HG02759 (cell line): ENCODE measurements at regions not wholly inside any gene's neighbourhood (a gene's known extent, or its start where the extent isn't known, plus 50 kb on each side); places are given as distances from the start of the nearest gene placed in this dataset.
"Not testable (repeated sequence)": the region's sequence is repeated elsewhere in the genome, so short reads cannot be mapped to it uniquely, and the experiment has no call there.

Source experiments
- ATAC-seq: cut with Tn5 transposase; IDR thresholded peaks from one replicate; pipeline ENCODE4 v1.9.1; 2021; ENCODE audit warnings: mild to moderate bottlenecking, moderate library complexity; ENCODE audit not compliant: unreplicated experiment

DNA sequence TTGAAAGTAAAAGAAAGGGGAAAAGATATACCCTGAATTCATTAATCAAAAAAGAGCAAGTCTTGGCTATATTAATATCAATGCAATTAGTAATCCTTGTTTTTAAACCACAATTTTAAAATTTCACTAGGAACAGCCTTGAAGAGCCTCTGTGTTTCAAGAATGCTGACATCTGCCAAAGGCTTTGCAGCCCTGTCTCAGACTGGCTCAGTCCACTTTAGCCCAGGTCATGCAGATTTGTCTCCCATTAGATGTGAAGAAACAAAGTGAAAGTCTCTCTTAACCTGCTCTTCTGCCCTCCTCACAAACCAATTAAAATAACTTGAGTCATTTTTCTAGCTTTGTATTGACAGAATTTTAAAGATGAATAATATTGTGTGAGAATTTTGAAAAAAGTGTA lies 102.7 kb upstream of the CARMIL1 start:
- no peak for ATAC-seq

DNA sequence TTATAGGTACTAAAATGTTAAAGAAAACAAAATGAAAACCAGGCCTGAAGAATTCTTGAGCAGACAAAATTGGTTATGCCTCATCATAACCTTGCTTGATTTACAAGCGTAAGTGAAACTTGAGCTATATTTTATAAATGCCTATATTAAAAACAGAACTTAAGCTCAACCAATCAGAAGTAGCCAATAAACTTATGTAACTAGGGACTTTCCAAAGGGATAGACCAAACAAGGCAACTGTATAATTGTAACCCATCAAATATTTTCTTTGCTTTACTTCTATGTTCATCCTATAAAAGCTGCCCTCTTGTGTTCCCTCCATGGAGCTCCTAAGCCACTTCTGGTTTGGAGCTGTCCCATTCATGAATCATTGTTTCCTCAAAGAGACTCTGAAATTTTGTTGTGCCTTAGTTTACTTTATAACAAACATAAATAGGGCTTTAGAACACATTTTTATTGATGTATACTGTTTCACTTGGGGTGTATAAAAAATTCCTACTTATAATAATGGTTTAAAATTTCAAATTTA lies 101.6 kb upstream of the CARMIL1 start:
- ATAC-seq, result no peak

DNA sequence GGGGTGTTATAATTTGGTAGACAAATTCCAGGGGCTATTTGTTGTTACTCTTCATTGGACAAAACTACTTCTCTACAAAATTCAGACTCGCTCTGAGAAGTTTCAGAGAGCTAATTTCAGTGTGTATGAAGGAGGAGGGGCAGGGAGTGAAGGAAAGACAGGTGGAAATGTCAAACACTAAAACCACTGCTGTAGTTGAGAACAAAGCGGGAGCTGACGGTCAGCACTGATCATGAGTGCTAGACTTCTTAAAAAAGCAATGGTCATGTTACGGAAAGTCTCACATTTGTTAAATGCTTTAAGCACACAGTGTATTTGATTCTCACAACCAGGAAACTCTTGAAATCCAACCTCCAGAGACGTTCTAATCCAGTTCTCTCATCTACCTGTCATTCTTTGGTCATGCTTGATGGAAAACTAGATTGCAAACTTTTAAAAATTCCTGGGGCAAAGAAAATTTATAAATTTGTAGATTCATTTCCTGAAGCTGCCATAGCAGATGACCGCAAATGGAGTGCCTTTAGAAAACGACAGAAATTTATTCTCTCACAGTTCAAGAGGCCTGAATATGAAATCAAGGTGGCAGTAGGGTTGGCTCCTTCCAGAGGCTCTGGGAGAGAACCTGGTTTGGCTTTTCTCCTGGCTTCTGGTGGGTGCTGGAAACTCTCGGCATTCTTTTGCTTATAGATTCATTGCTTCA lies 100.7 kb upstream of the CARMIL1 start:
- ATAC-seq, result no peak

DNA sequence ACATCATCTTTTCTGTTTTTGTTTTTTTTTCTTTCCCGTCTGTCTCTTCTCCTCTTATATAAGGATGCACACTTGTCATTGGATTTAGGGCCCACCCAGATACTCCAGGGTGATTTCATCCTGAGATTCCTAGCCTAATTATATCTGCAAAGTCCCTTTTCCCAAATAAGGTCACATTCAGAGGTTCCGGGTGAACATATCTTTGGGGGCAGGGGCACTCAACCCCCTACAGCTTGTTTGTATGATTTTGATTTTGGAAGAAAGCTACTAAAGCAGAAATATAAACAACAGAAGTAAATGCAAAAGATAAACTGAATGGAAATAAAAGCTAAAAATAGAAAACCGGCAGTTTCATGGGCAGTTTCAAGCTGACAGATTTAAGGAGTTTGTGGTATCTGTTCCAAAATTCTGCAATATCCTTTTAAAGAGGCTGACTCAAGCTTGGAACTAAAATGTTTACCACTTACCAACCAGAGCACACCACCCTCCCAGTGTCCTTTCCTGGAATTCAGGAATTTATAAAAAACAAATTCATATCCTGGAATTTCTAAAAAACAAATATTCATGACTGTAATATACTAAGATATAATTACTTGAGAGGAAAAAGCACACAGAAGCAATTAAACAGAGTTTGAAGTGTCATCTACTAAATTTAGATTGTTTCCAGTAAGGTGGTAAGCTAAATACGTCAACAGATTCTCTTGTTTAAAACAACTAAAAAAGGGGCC lies 100.0 kb upstream of the CARMIL1 start:
- ATAC-seq, result no peak

DNA sequence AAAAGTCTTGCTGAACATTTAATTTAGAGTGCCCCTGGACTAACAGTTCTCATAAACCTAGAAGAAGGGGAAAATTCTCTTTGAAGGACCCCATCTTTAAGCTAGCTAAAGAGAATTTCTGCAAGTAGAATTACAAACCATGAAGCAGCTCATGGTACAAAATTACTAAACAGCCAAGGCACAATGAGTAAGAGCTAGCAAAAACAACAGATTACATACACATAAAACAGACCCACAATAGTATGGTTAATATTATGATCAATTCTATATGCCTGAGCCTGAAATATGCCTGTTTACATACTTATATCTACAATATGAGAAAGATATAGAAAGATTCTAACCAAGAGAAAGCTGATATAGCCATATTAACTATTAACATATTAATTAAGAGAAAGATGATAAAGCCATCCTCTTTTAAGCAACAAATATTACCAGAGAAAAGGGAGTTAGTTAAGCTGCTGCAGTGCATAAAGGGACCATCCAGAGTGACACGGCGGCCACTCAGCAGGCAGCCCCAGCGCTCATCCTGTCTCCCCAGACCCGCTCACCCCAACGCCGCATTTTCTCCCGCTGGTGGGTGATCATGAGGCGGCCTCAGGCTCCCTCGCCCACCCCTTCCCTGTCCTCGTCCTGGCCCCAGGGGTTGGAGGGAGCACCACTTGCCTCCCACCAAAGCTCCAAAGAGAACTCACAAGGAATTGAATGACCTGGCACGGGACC lies 98.4 kb upstream of the CARMIL1 start:
- no peak for ATAC-seq

DNA sequence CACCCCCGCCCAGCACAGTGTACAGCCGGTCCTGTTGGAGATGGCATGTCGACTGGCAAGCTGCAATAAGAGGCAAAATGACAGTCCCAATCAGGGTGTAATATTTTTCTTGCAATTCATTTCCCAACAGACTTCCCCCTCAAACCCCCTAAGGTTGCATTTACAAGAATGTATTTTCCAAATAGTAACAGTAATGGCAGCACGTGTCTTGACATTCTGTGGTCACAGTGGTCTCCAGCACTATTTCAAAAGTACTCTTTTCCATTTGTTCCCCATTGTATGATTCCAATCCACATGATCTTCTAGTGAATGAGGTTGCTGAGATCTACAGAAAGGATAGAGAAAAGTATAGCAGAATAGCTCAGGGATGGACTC lies 97.8 kb upstream of the CARMIL1 start:
- no peak for ATAC-seq

DNA sequence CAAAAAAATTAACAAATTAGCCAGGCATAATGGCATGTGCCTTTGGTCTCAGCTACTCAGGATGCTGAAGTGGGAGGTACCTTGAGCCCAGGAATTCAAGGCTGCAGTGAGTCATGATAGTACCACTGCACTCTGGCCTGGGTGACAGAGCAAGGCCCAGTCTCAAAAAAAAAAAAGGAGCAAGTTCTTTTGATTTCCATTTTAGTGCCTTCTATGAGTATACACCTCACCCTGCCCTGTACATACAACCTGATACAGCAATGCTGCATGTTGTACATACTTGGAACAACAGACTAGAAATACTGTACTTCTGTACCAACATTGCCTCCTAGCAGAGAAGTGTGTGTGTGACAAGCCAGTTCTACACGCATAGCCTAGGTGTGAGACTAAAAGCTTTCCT lies 97.3 kb upstream of the CARMIL1 start:
- ATAC-seq, result no peak

DNA sequence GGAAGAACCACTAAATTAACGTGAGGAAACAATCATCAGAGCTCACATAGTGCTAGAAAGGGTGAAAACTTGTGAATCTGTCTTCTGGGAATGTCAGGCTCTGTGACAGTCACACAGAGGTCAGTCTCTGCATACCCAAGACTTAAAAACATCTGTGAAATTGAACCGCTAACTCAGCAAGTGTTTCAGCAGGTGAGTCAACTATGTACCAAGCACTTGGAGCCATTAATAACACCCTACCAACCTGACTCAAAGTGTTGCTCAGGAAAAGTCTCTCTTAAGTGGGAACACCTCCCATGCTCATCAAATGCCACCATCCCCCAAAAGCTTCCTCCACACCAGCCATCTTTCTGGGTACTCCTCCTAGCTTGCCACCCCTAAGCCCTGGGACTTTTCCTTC lies 92.3 kb upstream of the CARMIL1 start:
- no peak for ATAC-seq

DNA sequence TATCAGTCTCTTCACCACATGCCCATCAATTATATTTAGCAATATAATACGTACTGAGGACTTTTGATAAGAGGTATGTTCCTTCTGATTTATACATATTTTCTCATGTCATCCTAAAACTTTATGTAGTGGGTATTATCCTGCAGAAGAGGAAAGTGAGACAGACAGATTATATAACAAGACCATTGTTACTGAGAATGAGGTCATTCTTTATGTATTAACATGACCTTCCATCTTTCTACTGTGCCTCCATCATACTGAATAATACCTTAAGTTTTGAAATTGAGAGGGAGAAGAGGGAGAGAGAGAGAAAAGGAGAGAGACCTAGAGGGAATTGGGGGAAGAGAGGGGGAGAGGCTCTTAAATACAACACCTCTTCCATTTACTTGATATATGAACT lies 90.9 kb upstream of the CARMIL1 start:
- ATAC-seq, result no peak

DNA sequence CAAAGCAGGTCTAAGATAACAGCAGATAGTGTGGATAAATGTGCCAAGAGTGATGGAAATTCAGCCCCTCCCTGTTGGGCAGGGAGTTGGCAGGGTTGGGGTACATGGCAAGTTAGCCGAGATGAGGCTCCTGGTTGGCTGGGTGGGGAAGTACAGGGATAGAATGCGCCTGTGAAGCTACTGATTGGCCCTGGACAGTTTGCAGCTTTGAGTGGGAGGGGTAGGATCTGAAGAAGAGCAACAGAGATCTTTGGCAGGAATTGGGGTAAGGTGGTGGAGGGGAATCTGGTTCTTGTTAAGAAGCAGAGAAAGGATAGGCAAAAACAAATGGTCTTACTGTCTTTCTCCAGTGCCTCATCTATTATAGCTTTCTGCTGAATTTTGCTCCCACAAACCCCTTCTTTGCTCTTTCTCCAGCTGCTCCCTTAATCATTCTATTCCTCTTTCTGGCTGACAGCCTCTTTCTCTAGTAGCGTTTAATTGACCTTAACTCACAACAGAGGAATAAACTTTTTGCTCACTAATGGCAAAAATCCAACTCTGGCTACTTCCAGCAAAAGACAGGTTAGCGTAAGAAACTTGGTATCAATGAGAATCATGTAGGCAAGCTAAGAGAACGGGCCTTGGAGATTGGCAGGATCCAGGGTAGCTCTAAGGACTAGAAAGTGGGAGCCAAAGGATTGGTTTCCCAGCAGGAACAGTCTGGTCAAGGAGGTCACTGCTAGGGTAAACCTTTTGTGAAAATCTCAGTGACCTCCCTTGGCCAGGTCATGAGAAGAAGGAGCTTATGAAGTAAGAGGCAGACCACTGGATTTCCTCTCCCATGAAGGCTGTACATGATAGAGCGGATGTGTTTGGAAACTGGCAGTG lies 86.3 kb upstream of the CARMIL1 start:
- no peak for ATAC-seq

DNA sequence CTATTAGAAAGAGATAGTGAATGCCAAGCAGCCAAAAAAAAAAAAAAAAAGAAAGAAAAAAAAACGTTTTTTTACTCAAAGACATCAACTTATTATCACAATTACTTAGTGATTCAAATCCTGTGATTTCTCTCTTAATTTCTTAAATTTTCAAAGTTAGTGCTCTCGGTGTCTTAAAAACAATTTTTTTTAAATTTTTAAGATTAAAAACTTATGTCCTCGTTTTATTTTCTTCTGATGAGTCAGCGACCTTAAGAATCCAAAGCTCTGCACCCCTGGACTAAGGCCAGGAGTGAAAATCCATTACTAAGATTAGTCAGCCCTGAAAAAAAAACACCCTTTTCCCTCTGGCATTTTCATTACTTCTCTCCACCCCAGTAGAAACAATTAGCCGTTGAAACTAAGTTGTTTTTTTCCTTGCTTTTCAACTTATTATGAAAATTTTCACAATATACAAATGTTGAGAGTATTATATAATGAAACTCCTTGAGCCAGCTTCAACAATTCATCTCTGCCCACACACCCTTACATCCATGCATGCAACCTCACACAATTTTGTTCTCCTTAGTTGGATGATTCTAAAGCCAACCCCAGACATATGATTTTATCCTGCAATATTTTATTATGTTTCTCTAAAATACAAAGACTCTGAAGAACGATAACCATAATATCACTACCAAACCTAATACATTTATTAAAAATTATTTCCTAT lies 85.6 kb upstream of the CARMIL1 start:
- ATAC-seq, result no peak

DNA sequence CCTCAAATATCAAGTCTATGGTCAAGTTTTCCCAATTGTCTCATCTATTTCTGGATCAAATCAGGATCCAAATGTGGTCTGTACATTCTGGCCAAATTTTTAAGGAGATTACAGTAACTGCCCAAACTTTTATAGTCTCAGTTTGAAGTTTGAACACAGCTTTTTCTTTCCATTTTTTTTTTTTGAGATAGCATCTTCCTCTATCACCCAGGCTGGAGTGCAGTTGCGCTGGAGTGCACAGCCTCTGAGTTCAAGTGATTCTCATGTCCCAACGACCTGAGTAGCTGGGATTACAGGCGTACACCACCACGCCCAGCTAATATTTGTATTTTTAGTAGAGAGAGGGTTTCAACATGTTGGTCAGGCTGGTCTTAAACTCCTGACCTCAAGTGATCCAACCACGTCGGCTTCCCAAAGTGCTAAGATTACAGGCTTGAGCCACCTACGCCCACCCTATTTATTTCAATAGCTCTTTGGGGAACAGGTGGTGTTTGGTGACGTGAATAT lies 84.9 kb upstream of the CARMIL1 start:
- ATAC-seq, result no peak

DNA sequence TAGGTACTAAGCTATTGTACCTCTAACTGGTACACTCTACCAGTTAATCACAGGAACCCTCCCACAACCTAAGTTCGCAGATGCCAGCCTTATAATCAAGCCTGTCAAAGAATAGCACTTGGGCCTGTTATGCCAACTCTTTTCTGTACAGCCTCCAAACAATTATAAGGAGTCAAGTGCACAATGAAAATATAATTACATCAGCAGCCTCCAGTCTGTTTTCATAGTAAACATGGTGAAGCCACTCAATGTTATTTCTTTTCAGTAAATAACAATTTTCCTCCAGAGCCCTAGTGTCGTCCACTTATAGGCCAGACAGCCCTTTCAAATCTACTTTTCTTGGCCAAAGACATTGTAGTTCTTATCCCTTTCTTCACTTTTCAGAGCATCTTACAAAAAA lies 82.7 kb upstream of the CARMIL1 start:
- ATAC-seq, result no peak

DNA sequence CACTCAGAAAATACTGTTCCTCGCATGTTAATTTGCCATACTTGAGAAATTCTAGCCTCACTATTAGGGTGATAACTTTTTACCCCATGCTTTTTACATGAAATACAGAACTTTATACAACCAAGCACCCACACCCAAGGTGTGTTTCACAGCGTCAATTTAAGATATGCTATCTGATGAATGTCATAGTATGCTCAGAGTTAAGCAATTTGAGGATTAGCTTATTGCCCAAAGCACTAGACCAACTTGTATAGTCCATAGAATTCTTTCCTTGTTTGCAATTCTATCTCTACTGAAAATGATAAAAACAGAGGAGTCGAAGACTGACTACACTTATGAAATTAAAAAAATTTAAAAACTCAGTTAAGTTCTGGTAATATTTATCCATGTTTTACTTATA lies 82.1 kb upstream of the CARMIL1 start:
- no peak for ATAC-seq

DNA sequence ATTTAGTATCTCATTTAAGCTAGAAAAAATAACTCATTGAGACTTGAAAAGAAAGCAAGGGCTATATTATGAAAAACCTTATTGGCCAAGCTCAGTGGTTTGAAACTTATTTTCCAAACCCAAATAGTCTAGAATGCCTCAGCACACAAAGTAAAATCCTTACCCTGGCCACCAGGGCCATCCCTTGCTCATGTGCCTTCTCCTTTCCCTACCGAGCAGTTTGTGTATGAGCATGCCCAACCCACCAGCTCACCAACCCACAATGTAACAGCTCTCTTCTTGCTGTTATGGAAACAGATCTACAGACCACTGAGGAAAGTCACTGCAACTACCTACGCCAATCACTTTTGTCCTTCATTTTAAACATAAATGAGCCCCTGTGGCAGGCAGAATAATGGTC lies 79.6 kb upstream of the CARMIL1 start:
- ATAC-seq, result no peak

DNA sequence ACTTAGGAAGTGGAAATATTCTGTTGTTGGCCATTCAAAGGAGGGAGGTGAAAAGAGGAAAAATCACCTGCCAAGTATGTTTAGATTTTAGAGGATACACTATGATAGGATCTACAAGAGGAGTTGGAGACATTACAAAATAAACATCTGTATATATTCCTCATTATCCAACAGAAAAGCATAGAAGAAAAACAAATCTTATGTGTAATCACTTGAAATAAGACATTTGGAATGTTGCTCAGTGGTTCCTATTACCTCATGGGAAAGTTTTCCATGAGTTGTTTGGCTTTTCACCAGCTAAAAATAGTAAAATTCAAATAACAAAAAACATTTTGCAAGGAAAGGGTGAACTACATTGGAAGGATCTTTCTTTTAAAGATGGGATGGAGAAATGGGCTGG lies 76.7 kb upstream of the CARMIL1 start:
- no peak for ATAC-seq

DNA sequence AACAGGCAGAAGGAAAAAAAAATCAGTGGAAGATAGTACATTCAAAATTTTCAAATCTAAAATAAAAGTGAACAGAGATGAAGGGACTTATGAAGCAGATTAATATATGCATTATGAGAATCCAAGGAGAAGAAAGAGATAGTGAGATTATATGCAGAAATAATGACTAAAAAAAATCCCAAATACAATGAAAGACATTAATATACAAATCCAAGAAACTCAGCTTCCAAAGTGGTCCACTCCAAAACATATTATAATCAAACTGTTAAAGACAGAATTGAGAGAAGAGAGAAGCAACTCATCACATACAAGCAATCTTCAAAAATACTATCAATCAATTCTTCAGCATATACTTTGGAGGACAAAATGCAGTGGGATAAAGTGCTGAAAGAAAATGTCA lies 73.5 kb upstream of the CARMIL1 start:
- ATAC-seq, result no peak

DNA sequence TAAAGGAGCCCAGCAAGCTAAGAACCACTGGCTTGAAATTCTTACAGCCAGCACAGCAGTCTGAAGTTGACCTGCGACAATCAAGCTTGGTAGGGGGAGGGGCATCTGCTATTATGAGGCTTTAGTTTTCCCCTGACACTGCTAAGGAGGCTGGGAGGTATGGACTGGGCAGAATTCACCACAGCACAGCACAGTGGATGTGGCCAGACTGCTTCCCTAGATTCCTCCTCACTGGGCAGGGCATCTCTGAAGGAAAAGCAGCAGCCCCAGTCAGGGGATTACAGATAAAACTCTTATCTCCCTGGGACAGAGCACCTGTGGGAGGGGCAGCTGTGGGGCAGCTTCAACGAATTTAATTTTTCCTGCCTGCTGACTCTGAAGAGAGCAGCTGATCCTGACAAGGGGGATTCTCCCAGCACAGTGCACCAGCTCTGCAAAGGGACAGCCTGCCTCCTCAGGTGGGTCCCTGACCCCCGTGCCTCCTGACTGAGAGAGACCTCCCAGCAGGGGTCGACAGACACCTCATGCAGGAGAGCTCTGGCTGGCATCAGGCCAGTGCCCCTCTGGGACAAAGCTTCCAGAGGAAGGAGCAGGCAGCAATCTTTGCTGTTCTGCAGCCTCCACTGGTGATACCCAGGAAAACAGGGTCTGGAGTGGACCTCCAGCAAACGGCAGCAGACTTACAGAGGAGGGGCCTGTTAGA lies 71.6 kb upstream of the CARMIL1 start:
- not testable (repeated sequence) for ATAC-seq

DNA sequence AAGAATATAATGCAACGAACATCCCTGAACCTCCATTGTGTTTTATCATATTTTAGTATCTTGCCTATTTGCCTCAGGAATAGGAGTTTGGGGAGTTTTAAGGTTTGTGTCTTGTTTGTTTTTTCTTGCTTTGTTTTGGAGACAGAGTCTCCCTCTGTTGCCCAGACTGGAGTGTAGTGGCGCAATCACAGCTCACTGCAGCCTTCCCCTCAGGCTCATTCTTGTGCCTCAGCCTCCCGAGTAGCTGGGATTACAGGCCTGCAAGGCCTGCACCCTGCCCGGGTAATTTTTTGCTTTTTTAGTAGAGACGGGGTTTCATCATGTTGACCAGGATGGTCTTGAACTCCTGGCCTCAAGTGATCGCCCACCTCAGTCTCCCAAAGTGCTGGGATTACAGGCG lies 63.3 kb upstream of the CARMIL1 start:
- ATAC-seq, result no peak

DNA sequence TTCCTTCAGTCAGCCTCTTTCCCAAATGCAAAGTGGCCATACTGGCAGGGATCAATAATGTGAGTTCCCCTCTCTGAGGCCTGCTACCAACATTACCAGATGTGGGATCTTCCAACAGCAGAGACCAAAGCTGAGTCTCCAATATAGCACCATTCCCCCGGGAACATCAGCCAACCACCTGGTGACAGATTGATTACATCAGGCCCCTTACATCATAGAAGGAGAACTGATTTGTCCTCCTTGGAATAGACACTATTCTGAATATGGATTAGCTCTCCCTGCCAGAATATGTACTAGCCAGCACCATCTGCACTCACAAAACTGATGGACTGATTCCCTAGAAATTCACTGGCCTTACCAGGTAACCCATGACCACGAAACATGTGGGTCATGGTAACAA lies 61.9 kb upstream of the CARMIL1 start:
- no peak for ATAC-seq
